Stimulated activated CD8-positive, alpha-beta memory T cell treated with anti-CD3 and anti-CD28 coated beads, Interleukin-4, amount 100 ng/mL, for 4 hours (primary cell): ENCODE measurements at regions not wholly inside any gene's neighbourhood (a gene's known extent, or its start where the extent isn't known, plus 50 kb on each side); places are given as distances from the start of the nearest gene placed in this dataset.

Experiments used
- DNase-seq, 2 donors: peaks; one replicate each; pipeline ENCODE4 v3.0.0-alpha.2; 2020; ENCODE audit warnings: low read depth in 2 of 2, low spot score in 1 of 2

GRCh38 chr11:37108436-37109285 lies 510.6 kb upstream of the RAG2 start:
- DNase-seq, result no peak

GRCh38 chr11:37107831-37108230 lies 509.8 kb upstream of the RAG2 start:
- no peak for DNase-seq

GRCh38 chr11:37107415-37107814 lies 509.4 kb upstream of the RAG2 start:
- no peak for DNase-seq

- DNase-seq, result no peak
These were observed 507.4 kb upstream of the RAG2 start for GRCh38 chr11:37105427-37105826.

GRCh38 chr11:37104380-37104779 lies 506.3 kb upstream of the RAG2 start:
- no peak for DNase-seq

GRCh38 chr11:37100008-37100407 lies 502.0 kb upstream of the RAG2 start:
- DNase-seq, result no peak

- DNase-seq, result no peak
These were observed 494.5 kb upstream of the RAG2 start for GRCh38 chr11:37092487-37092886.

- no peak for DNase-seq
These were observed 491.4 kb upstream of the RAG2 start for GRCh38 chr11:37089439-37089838.

- DNase-seq, result no peak
These were observed 490.5 kb upstream of the RAG2 start for GRCh38 chr11:37088573-37088910.

GRCh38 chr11:37087650-37088572 lies 489.9 kb upstream of the RAG2 start:
- no peak for DNase-seq

- no peak for DNase-seq
These were observed 480.5 kb upstream of the RAG2 start for GRCh38 chr11:37078521-37078920.

- DNase-seq, result no peak
These were observed 478.8 kb upstream of the RAG2 start for GRCh38 chr11:37076866-37077265.

- DNase-seq, result no peak
These were observed 474.6 kb upstream of the RAG2 start for GRCh38 chr11:37072538-37073055.

GRCh38 chr11:37050311-37050710 lies 452.3 kb upstream of the RAG2 start:
- DNase-seq, result no peak

GRCh38 chr11:37040921-37041320 lies 442.9 kb upstream of the RAG2 start:
- DNase-seq, result no peak

- DNase-seq, result no peak
These were observed 440.9 kb upstream of the RAG2 start for GRCh38 chr11:37038911-37039310.

- DNase-seq, result no peak
These were observed 428.7 kb upstream of the RAG2 start for GRCh38 chr11:37026741-37027140.

GRCh38 chr11:37026326-37026725 lies 428.3 kb upstream of the RAG2 start:
- DNase-seq, result no peak

- DNase-seq, result no peak
These were observed 408.5 kb upstream of the RAG2 start for GRCh38 chr11:37006563-37006962.

- no peak for DNase-seq
These were observed 404.8 kb upstream of the RAG2 start for GRCh38 chr11:37002831-37003230.

GRCh38 chr11:36997656-36998055 lies 399.6 kb upstream of the RAG2 start:
- DNase-seq, result no peak

- DNase-seq, result no peak
These were observed 398.8 kb upstream of the RAG2 start for GRCh38 chr11:36996795-36997194.
